Activated CD4-positive, alpha-beta T cell treated with anti-CD3 and anti-CD28 coated beads, Interleukin-2, Interleukin-6, amounts not matched to agents 100 ng/mL and 50 ng/mL, durations not matched to agents 16 hours and 8 hours (primary cell): ENCODE measurements at regions not wholly inside any gene's neighbourhood (a gene's known extent, or its start where the extent isn't known, plus 50 kb on each side); places are given as distances from the start of the nearest gene placed in this dataset.

ENCODE experiments used
- DNase-seq: peaks from one replicate; pipeline ENCODE4 v3.0.0-alpha.2; 2020

GRCh38 chr20:59376109-59376841 is 75.9 kb downstream of the EDN3 start:
- DNase-seq: no peak

- DNase-seq: no peak
These were observed 76.6 kb downstream of the EDN3 start for GRCh38 chr20:59376998-59377397.

- DNase-seq: no peak
These were observed 77.4 kb downstream of the EDN3 start for GRCh38 chr20:59377842-59378241.

GRCh38 chr20:59378396-59378795 is 78.0 kb downstream of the EDN3 start:
- no peak for DNase-seq

- no peak for DNase-seq
These were observed 78.6 kb downstream of the EDN3 start for GRCh38 chr20:59378966-59379365.

GRCh38 chr20:59381689-59382088 is 81.3 kb downstream of the EDN3 start:
- DNase-seq: no peak

GRCh38 chr20:59382157-59382725 is 81.8 kb downstream of the EDN3 start:
- no peak for DNase-seq

GRCh38 chr20:59382907-59383306 is 82.5 kb downstream of the EDN3 start:
- DNase-seq: no peak

- DNase-seq: no peak
These were observed 84.6 kb downstream of the EDN3 start for GRCh38 chr20:59385038-59385437.

GRCh38 chr20:59385480-59385879 is 85.1 kb downstream of the EDN3 start:
- DNase-seq: no peak

GRCh38 chr20:59386809-59387208 is 86.4 kb downstream of the EDN3 start:
- no peak for DNase-seq

GRCh38 chr20:59387891-59388290 is 87.5 kb downstream of the EDN3 start:
- no peak for DNase-seq

GRCh38 chr20:59388402-59388801 is 88.0 kb downstream of the EDN3 start:
- no peak for DNase-seq

- no peak for DNase-seq
These were observed 90.0 kb downstream of the EDN3 start for GRCh38 chr20:59390437-59390836.

- no peak for DNase-seq
These were observed 91.6 kb downstream of the EDN3 start for GRCh38 chr20:59391975-59392374.

- no peak for DNase-seq
These were observed 92.3 kb downstream of the EDN3 start for GRCh38 chr20:59392736-59393135.

- DNase-seq: no peak
These were observed 92.7 kb downstream of the EDN3 start for GRCh38 chr20:59393142-59393541.

- DNase-seq: no peak
These were observed 95.3 kb downstream of the EDN3 start for GRCh38 chr20:59395729-59396128.

GRCh38 chr20:59398537-59399205 is 98.3 kb downstream of the EDN3 start:
- DNase-seq: no peak

GRCh38 chr20:59399426-59400099 is 99.2 kb downstream of the EDN3 start:
- DNase-seq: no peak

- DNase-seq: no peak
These were observed 100.3 kb downstream of the EDN3 start for GRCh38 chr20:59400708-59401107.

GRCh38 chr20:59402681-59403080 is 102.3 kb downstream of the EDN3 start:
- DNase-seq: no peak

GRCh38 chr20:59403261-59403961 is 103.0 kb downstream of the EDN3 start:
- DNase-seq: peak; percentile 68
